HUES6 (cell line): ENCODE measurements at regions not wholly inside any gene's neighbourhood (a gene's known extent, or its start where the extent isn't known, plus 50 kb on each side); places are given as distances from the start of the nearest gene placed in this dataset.

Experiments
- H3K27ac ChIP-seq: 2 replicates; pipeline ENCODE4 v1.7.0; 2013; ENCODE audit warnings: low read depth, mild to moderate bottlenecking, low read length, inconsistent platforms
- H3K27me3 ChIP-seq: 2 replicates; pipeline ENCODE4 v1.6.1; 2013; ENCODE audit warnings: low read length; ENCODE audit not compliant: control insufficient read depth, insufficient read depth
- H3K36me3 ChIP-seq: 2 replicates; pipeline ENCODE4 v1.6.1; 2013; ENCODE audit warnings: low read length; ENCODE audit not compliant: control insufficient read depth, insufficient read depth
- H3K4me1 ChIP-seq: 2 replicates; pipeline ENCODE4 v1.6.1; 2013; ENCODE audit warnings: low read length; ENCODE audit not compliant: control insufficient read depth, insufficient read depth
- H3K4me3 ChIP-seq: 2 replicates; pipeline ENCODE4 v1.5.1; 2013; ENCODE audit warnings: low read depth, low read length
- H3K9ac ChIP-seq: one replicate; pipeline ENCODE4 v1.6.1; 2013; ENCODE audit warnings: mild to moderate bottlenecking, low read length
- H3K9me3 ChIP-seq: 2 replicates; pipeline ENCODE4 v1.6.1; 2013; ENCODE audit warnings: low read depth, low read length; ENCODE audit not compliant: control insufficient read depth, insufficient read depth

DNA sequence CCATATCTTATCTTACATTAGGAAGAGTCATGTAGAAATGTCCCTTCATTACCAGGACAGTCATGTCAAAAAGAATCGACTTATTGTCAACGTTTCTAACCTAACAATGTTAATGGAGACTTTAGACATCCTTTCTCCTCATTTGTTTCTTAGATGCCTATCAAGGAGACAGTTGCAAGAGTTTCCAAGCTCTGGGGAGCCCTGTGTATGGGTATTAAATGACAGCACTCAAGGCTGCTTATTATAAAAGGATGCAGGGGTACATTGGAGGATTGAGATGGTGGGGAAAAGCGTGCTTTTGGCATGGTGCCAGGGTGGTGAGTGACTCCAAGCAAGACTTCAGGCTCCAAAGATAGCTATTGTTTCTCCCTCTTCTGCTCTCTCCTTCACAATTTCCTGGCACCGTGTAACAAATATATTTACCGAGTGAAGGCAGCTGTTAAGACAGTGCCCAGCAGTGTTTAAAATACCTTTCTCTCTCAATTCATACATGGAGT is 461.3 kb upstream of the CLINT1 start:
- Histone ChIP-seq H3K4me3 (no peak overlapping the region), H3K27ac (no peak overlapping the region), H3K9me3 (no peaks in the 10 kb centered on the region), H3K36me3 (no peaks in the 10 kb centered on the region), H3K27me3 (no peaks in the 10 kb centered on the region), H3K4me1 (no peaks in the 10 kb centered on the region), H3K9ac (no peak overlapping the region)

DNA sequence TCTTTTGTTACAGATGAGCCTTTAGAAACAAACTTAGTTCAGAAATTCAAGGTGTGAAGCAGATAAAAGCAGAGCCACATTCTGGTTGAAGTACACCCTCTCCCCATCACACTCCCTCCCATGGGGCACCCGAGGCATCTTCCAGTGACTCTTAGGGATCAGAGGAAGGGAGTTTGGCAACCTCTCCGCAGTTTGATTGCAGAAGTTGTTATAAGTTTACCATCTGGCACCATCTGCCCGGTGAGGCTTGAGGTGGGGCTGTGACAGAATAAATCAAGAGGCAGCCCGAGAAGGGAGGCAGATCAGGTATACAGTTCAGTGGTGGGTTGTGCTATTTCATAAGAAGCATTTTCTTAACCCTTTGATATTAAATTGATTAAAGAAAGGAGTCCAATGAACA is 458.6 kb upstream of the CLINT1 start:
- Histone ChIP-seq H3K9ac (no peak overlapping the region), H3K4me3 (no peak overlapping the region), H3K27me3 (no peaks in the 10 kb centered on the region), H3K9me3 (no peaks in the 10 kb centered on the region), H3K36me3 (no peaks in the 10 kb centered on the region), H3K4me1 (peaks cover 20% of the 10 kb centered on the region), H3K27ac (no peak overlapping the region)

DNA sequence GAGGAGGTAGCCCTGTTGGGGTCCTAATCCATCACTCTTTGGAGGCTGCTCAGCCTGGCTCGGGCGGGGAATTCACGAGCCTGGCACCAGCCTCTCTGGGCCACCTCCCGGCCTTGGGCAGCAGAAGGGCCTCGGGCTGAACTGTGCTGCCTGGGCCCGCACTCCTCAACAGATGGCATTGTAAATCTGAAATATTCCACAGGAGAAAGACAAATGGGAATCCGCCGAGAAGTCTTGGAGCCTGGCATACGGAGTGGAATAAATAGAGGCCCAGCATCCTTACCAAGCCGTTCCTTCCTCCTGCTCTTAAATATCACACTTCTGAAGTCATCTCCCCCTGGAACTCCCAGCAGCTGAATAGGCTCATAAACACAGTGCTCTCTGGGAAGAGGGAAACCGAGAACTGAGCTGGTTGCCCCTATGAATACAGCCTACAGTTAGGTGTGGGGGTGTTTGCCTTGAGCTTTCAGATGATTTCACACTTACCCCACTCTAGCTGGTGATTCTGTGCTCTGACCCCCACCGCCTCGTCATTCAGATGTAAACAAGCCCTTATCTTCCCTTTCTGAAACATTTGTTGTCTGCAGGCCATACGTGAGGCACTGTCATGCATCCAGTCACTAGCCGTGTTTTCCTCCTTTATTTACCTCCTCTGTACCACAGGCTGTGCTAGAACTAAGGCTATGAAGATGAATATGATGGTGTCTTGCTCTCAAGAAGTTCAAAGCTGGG is 455.0 kb upstream of the CLINT1 start:
- no peaks in the 10 kb centered on the region for H3K9me3 ChIP-seq
- peak overlapping the region; percentile 27; the same call in 1 of the 2 replicates for H3K27ac ChIP-seq
- no peak overlapping the region for H3K9ac ChIP-seq
- H3K27me3 ChIP-seq, result no peaks in the 10 kb centered on the region
- peaks cover 20% of the 10 kb centered on the region for H3K4me1 ChIP-seq
- H3K4me3 ChIP-seq, result no peak overlapping the region
- H3K36me3 ChIP-seq, result no peaks in the 10 kb centered on the region

DNA sequence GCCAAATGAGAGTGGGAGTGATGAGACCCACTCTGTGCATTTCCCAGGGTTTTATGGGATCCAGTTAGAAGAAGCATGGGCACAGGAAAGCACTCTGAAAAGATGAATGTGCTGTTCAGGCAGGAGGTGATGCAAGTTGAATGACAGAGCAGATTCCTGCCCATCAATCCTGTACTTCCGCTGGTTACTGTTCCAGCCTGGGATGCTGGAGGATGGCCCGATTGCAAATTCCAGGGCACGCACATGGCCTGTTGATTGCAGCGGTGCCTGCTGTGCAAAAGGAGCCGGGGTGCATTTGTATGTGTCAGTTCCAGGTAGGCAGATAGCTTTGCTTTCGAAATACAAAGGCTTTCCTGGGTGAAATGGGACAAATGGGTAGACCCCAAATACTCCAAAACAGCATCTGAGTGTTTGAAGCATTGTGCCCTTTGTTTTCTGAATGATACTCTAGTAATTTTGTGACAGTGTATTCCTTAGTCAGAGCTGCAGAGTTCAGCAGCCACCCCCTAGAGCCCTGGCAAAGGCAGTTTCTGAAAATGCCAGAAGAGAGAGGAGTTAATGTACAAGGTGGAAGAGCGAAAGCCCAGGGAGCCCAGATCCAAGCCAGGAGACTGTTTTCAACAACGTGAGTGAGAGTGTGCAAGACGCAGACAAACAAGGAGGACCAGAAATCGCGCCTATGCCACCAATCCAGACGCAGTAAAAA is 454.2 kb upstream of the CLINT1 start:
- Histone ChIP-seq H3K4me3 (no peak overlapping the region), H3K9me3 (no peaks in the 10 kb centered on the region), H3K9ac (peak overlapping the region; percentile 7), H3K36me3 (no peaks in the 10 kb centered on the region), H3K27me3 (no peaks in the 10 kb centered on the region), H3K4me1 (peaks cover 20% of the 10 kb centered on the region), H3K27ac (peak overlapping the region; percentile 27; the same call in 1 of the 2 replicates)

DNA sequence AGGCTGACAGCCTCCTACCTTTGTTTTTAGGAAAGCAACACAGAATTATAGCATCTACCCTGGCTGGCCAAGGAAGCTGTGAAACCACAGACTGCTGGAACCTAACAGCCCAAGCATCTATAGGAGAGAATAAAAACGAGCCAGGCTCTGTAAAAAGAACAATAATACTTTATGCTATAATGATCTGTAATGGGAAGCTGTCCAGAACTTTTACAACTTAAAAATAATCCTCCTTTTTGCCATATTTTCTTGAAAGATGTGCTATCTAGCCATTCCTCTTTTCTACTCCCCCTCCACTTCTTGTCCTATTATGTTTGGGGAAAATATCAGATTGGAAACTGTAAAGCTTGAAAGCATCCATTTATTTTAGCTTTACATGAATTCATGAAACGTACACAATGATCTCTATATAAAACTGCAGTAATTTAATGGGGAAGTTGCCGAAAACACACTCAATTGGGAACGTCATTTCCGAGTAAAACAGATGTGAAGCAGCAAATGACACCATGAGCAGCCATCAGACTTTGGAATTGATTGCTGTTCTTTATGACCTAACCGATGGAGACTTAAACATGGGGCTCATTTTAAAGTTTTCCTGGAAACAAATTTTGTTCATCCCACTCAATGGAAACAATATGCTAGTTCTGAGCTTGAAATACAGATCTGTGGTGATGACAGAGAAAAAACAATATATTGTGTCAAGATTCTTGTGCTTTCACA is 450.3 kb upstream of the CLINT1 start:
- H3K27me3 ChIP-seq, result no peaks in the 10 kb centered on the region
- H3K36me3 ChIP-seq, result no peaks in the 10 kb centered on the region
- no peak overlapping the region for H3K4me3 ChIP-seq
- no peaks in the 10 kb centered on the region for H3K9me3 ChIP-seq
- H3K9ac ChIP-seq, result no peak overlapping the region
- no peak overlapping the region for H3K27ac ChIP-seq
- H3K4me1 ChIP-seq, result peaks cover 19% of the 10 kb centered on the region

DNA sequence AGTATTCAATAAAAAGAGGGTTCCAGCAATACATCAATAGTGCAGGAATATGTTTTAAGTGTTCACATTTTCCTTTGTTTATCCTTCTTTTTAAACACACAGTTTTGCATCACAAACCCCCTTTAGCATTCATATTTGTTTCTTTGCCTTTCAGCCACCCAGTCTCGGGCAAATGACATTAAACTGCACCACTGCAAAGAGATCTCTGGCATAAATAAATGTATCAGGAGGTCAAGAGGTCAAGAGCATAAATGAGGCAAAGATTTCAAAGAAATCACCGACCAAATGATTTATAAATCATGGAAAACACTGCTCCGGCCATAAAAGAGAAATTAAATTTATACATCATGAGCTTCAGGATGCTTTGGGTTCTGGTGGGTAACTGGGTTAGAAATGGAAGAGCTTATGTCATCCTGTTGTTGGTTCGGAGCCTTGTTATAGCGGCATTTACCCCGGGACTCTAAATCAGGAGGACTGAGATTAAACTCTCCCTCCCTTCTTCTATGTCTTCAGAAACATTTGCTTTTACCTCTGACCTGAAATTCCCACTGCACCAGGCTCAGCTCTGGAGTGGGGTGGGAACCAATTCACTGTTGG is 449.6 kb upstream of the CLINT1 start:
- Histone ChIP-seq H3K27me3 (no peaks in the 10 kb centered on the region), H3K36me3 (no peaks in the 10 kb centered on the region)

DNA sequence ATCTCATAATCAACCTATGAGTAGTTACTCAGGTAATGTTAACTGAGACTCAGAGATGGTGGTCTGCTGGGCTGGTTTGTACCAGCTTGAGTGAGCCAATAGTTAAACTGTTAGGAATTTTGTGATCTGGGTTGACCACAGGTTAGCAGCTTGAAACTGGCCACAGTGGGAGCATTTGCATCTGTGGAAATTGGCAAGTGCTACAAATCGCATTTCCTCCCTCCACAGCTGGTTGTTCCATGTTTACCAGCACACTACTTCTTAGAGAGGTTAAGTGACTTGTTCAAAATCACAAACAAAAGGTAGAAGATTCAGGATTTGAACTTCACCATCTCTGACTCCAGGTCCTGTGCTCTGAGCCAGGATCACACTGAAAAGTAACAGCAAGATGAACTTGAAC is 446.9 kb upstream of the CLINT1 start:
- Histone ChIP-seq H3K9ac (no peak overlapping the region), H3K27me3 (no peaks in the 10 kb centered on the region), H3K4me1 (peaks cover 2% of the 10 kb centered on the region), H3K36me3 (no peaks in the 10 kb centered on the region), H3K4me3 (no peak overlapping the region), H3K9me3 (no peaks in the 10 kb centered on the region), H3K27ac (no peak overlapping the region)

More for the DNA sequence above, 449.6 kb upstream of the CLINT1 start:
- no peak overlapping the region for H3K4me3 ChIP-seq
- H3K9ac ChIP-seq, result no peak overlapping the region
- H3K27ac ChIP-seq, result no peak overlapping the region
- peaks cover 12% of the 10 kb centered on the region for H3K4me1 ChIP-seq
- H3K9me3 ChIP-seq, result no peaks in the 10 kb centered on the region

DNA sequence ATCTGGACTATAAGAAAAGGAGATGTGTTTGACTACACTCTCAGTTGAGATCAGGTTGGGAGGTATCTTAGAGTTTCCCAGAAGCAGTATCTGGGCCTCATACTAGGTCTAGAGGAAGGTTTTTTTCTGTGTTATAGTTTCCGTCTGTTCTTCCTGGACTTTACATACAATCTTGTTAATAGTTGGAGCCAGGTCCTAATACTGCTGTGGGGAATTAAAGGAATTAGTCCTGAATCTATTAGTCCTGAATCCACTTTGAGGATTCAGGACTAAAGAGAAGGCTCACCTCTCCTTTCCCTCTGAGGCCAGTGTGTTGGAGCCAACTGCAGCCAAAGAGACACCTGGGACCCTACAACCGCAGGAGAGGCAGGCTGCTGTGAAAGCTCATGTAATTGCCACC is 445.7 kb upstream of the CLINT1 start:
- peaks cover 2% of the 10 kb centered on the region for H3K4me1 ChIP-seq
- H3K27ac ChIP-seq, result no peak overlapping the region
- no peak overlapping the region for H3K4me3 ChIP-seq
- no peaks in the 10 kb centered on the region for H3K27me3 ChIP-seq
- no peaks in the 10 kb centered on the region for H3K9me3 ChIP-seq
- H3K9ac ChIP-seq, result no peak overlapping the region
- no peaks in the 10 kb centered on the region for H3K36me3 ChIP-seq

DNA sequence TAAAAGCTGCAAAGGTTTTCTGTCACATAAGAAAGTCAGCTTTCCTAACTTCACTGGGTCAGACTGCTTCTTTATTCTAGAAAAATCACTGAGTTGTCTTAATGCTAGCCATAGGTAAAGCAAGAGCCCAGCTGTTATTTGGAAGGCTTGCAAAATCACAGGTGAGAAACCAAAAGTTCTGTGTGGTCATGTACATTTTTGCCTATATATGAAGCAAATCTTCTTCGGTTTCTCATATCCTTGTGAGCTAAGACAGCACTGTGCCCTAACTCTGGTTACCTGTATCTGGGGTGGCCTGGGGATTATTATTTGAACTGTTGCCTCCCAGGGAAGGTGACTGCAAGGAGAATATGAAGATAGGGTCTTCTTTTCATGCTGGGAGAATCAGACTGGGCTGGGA is 444.9 kb upstream of the CLINT1 start:
- Histone ChIP-seq H3K36me3 (no peaks in the 10 kb centered on the region), H3K27ac (no peak overlapping the region), H3K4me3 (no peak overlapping the region), H3K4me1 (peaks cover 2% of the 10 kb centered on the region), H3K27me3 (no peaks in the 10 kb centered on the region), H3K9me3 (no peaks in the 10 kb centered on the region), H3K9ac (no peak overlapping the region)

DNA sequence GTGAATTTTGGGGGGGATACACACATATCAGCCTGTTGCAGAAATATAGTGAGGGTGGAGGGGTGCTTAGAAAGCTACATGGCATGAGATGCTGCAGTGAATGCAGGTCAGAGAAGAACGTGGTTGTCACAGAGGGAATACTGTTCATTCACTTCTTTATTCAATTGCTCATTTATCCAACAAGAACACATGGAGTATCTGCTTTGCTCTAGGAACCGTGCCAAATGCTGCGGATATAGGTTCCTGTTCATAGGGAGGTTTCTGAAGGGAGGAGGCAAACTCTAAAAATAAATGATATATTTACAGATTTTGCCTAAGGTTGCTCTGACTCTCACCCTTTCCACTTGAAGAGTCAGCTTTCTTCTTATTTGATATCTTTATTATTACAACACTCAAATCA is 444.3 kb upstream of the CLINT1 start:
- no peaks in the 10 kb centered on the region for H3K36me3 ChIP-seq
- H3K4me3 ChIP-seq, result no peak overlapping the region
- no peak overlapping the region for H3K9ac ChIP-seq
- H3K9me3 ChIP-seq, result no peaks in the 10 kb centered on the region
- no peaks in the 10 kb centered on the region for H3K27me3 ChIP-seq
- no peak overlapping the region for H3K27ac ChIP-seq
- H3K4me1 ChIP-seq, result peaks cover 2% of the 10 kb centered on the region
